Transverse colon (tissue), 4 donors: ENCODE measurements at regions not wholly inside any gene's neighbourhood (a gene's known extent, or its start where the extent isn't known, plus 50 kb on each side); places are given as distances from the start of the nearest gene placed in this dataset.

Experiments used
- POLR2A ChIP-seq: fragments of 450-650 bp; IDR thresholded peaks from one replicate; pipeline ENCODE4 v1.6.1; 2016; ENCODE audit warnings: antibody characterized with exemption, mild to moderate bottlenecking, moderate library complexity
- POLR2AphosphoS5 ChIP-seq, 3 donors: sonication (generic); formaldehyde crosslinking; IDR thresholded peaks; one replicate each; pipeline ENCODE4 v1.6.1; 2016; ENCODE audit warnings: antibody characterized with exemption in 3 of 3
- TF ChIP-seq, protein P1 (sequence below), 5 experiments: fragments of 200-600 bp in 3 of 5; fragments of 450-650 bp in 2 of 5; sonication (generic) in 3 of 5; IDR thresholded peaks; 1 replicate in 2 of 5; 2 replicates in 3 of 5; pipeline ENCODE4 v1.5.1; 2016 to 2017; ENCODE audit warnings: antibody characterized with exemption in 5 of 5, inconsistent platforms in 3 of 5, mild to moderate bottlenecking in 2 of 5, moderate library complexity in 1 of 5

DNA sequence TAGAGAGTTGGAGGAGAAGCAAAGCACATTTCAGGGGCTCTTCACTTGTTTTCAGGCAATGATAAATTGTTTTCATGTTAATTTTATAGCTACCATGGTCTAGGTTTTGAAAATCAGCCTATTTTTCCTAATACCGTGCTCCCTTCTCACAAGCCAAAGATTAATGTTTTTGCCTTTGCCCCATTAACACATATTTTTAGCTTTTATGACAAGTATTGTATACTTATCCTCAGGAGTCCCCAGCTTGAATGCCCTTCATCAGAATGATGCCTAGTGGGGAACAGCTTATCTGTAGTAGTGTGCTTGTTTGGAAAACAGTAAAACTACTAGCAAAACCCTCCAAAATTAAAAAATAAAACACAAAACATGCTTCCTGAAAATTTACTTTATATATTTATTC lies 194.0 kb downstream of the LNPK start:
- TF ChIP-seq, protein P1, sequence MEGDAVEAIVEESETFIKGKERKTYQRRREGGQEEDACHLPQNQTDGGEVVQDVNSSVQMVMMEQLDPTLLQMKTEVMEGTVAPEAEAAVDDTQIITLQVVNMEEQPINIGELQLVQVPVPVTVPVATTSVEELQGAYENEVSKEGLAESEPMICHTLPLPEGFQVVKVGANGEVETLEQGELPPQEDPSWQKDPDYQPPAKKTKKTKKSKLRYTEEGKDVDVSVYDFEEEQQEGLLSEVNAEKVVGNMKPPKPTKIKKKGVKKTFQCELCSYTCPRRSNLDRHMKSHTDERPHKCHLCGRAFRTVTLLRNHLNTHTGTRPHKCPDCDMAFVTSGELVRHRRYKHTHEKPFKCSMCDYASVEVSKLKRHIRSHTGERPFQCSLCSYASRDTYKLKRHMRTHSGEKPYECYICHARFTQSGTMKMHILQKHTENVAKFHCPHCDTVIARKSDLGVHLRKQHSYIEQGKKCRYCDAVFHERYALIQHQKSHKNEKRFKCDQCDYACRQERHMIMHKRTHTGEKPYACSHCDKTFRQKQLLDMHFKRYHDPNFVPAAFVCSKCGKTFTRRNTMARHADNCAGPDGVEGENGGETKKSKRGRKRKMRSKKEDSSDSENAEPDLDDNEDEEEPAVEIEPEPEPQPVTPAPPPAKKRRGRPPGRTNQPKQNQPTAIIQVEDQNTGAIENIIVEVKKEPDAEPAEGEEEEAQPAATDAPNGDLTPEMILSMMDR (IDR thresholded peaks at IDR 0.05) = no peak
- no peak for TF ChIP-seq POLR2A
- TF ChIP-seq POLR2AphosphoS5 (IDR thresholded peaks at IDR 0.05) = no peak
